CD1c-positive myeloid dendritic cell (primary cell): ENCODE measurements at regions not wholly inside any gene's neighbourhood (a gene's known extent, or its start where the extent isn't known, plus 50 kb on each side); places are given as distances from the start of the nearest gene placed in this dataset.
"Not testable (repeated sequence)": the region's sequence is repeated elsewhere in the genome, so short reads cannot be mapped to it uniquely, and the experiment has no call there.

Source experiments
- DNase-seq: peaks from one replicate; pipeline ENCODE4 v3.0.0-alpha.2; 2016; ENCODE audit errors: extremely low spot score

DNA sequence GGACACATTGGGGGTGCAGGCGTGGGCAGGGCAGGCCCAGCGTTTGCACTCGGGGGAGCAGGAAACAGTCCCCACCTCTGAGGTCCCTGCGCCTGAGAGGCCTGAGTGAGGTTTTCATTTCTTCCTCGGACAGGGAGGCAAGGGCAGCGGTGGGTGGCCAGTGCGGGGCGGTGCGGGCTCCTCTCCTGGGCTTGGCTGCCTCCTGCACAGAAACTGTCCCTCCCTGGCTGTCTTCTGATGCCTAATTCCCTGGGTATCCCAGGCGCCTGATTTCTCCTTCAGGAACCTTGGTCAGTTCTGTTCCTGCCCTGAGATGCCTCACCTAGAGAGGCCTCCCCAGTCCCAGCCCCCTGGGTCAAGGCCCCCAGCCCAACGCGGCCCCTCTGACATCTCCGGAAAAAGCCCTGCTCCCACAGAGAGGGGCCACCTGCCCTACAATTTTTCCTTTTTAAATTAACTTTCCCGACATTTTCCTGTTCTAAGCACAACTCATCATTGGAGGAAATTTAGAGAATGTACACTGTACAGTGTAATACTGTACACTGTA, 260.3 kb downstream of the ADGRD1 start:
- DNase-seq = no peak

DNA sequence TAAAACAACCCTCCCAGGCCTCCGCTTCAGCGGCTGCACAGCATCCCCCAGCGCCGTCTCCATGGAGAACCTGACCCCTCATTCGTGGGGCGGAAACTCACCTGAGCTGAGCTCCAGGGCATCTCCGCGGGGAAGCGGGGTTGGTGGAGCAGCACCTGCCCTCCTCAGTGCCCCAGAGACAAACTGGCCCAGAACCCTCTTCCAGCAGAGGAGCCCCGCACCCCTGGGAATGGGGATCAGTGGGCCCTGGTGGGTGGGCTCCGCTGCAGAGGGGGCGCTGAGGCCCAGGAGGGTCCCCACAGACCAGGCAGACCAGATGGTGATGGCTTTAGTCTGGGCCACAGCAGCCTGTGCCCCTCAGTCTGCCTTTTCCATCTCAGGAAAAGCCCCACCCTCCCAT, 261.2 kb downstream of the ADGRD1 start:
- DNase-seq = not testable (repeated sequence)

DNA sequence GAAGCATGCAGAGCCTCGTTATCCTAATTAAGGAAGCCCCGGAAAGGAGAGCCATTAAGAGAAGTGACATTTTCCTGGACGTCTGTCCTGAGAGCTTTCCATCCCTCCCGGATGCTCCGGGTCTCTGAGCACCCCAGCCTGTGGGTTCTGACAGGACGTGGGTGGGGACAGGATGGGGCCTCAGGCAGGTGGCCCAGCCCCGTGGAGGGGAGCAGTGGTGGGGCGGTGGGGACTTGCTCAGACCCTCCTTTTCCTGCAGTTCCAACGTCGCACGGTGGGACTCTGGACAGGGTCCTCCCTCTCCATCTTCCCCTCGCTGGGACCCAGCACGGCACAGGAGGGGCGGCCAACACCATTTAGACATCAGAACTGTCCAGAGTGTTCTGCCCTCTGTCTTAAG, 262.9 kb downstream of the ADGRD1 start:
- not testable (repeated sequence) for DNase-seq

DNA sequence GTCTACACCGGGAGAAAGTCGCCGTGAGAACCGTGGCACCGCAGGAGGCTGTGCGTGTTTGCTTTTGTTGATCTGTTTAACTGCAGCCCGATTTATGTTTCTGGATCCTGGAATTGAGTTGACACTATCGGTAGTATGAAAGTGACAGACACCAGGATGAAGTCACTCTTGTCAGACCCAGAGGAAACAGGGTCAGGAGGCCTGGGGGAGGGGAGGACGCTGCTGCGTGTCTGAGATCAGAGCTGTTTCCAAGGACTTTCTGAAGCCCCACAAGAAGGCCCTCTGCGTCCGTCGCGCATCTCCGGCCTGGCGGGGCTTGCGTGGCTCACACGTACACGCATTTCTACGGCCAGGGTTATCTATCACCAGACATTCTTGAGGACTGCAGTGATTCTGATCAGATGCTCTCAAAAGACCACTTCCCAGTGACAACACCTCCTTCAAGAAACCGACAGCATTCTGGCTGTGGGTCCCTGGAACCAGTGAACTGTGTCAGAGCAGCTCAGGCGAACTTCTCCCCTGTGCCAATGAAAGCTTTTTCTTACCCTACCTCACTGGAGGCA, 263.4 kb downstream of the ADGRD1 start:
- no peak for DNase-seq

DNA sequence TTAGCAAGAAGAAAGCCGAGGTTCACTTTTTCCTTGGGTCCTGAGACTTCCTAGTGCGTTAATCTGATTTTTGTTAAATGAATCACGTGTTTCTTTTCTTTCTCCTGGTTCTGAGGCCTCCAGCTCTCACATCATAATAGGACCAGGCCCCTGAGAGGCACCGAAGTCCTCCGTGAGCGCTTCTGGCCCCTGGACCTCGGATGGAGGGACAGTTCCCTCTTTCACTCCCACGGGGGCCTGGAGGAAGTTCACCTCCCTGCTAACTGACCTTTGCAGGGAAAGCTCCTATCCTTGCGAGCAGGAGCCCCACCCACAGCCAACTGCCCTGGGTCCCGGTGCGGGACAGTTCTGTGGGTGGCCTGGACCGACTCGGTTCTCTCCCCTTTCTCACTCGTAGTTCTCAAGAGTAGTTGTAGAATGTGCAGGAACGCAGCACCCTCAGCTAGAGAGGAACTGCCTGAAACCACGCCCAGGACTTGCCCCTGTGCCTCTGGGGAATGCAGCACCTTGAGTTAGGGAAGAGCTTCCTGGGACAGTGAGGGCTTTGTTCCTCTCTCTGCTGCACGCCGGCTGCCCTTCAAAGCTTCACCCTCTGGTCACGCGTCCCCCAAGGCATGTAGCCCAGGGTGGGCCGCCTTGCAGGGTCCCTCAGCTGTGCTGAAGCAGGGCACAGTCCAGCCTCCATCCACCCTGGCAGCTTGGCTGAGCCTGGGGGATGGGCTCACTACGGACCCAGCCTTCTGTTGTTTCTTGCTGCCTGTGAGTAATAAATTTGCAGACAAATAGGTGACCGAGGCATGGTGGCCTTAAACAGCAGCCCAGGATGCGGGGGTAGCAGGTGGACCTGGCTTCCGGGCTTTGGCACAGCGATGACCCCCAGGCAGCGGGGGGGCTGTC, 264.6 kb downstream of the ADGRD1 start:
- DNase-seq = peak; percentile 5

DNA sequence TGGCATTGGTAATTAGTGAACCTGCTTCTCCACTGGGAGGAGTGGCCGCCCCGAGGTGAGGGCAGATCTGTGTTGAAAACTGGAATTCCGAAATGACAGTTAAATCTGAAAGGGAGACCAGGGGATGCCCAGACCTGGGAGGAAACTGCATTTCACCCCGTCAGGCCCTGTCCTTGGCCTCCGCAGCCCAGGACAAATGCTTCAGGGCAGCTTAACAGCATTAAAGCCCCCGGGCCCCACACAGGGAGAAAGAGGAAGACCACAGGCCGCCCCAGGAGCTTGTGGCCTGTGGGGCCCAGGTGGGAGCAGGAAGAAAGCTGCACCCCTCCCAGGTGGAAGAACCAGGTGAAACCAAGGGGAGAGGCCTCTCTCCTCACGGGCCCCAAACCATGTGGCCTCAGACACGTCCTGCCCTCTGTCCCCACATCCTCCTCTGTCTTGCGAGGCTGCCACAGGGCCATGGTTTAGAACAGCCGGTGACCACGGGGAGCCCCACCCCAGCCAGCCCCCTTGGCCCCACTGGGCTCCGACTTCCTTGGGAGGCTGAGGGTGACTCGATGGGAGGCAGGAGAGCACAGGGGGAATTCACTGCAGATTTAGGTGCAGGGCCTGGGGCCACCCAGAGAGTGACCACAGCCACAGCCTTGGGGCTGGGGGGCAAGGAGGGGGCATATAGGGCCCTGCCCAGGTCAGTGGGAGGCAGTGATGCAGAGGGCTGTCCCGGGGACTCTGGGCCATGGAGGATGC, 265.4 kb downstream of the ADGRD1 start:
- DNase-seq = no peak

DNA sequence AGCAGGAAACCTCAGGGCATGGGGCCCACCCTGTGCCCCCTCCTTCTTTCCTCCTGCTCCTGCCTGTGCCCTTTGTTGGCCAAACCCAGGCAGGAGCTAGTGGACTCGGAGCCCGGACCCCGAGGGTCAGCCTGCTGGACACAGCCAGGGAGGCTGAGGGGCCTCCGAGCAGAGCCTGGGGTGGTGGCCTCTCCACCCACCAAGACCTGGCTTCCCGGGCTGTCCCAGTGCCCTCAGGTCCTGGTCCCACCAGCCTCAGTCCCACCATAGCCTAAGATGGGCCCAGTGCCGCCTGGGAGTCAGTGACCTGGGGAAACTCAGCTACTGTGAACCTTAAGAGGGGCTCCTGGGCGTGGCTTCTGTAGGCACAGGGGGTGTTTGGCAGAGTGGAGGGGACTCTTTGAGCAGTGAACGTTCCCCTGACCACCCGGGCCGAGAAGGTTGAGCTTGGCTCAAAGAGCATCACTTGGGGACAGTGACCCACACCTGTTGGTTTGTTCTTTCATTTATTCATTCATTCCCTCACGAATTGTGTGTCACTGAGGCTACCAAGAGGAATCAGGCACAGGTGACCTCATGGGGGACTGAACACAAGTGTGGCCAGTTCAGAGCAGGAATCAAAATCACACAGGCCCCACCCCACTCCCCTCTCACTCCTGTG, 266.1 kb downstream of the ADGRD1 start:
- DNase-seq = no peak

DNA sequence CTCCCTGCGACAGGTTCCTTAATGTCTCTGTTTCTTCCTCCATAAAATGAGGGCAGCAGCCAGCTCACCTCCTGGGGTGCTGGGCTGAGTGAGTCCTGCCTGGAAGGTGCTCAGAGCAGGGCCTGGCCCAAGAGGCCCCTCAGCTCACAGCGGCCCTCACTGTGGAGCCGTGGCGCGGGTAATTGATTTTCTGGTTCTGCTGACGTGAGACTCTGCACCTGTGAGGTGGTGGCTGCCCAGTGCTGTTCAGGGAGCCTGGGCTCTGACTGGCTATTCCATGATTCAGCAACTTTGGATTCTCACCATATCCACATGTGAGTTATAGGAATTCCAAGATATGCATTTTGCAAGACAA, 266.6 kb downstream of the ADGRD1 start:
- DNase-seq = no peak

DNA sequence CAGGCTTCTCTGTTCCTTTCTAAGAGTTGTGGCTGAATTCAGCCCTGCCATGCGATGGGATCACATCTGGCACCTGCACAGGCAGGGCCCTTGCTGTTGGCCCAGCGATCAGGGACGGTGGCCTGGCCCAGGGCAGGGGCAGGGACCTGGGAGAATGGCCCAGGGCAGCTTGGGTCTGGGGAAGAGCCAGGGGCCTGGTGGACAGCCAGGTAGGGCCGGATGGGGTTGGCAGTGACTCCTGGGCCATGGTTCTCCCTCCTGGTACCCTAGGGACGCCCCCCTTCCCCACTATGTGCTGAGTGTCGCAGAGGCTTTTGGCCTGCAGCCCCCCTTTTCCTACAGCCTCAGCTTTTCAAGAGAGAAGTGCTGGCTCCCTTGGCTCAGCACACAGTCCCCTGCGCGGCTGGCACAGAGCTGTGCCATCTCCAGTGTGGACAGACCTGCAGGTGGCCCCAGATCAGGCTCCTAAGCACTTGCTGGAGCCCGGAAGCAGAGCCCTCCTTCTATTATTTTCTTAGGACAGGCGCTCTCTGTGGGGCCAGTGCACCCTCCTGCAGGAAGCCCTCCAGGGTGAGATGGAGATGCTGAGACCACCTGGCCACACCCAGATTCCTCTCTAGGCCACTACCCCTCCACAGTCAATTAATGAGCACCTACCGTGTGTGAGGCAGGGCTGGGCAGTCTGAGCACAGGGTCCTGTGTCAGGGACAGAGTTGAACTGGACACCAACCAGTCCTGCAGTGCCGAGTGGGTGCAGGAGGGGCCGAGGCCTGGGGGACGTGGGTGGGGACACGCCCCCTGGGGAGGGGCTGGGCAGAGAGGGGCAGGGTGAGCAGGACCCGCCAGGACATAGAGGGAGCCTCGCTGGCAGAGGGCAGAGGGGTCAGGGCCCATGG, 267.6 kb downstream of the ADGRD1 start:
- no peak for DNase-seq

DNA sequence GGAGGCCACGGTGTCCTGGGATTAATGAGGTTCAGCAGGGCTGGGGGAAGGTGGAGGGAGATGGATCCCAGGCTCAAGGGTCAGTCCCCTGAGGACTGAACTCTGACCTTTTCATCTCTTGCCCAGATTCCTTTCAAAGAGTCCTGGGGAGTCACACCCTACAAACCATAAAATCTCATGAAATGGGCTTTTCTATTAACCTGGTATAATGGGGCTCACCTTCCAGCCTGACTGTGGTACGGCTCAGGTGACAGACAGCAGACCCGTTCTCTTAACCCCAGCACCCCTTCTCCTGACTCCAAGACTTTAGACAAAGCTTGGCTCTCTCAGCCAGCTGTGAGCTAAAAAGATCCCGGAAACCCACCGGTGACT, 268.2 kb downstream of the ADGRD1 start:
- no peak for DNase-seq

DNA sequence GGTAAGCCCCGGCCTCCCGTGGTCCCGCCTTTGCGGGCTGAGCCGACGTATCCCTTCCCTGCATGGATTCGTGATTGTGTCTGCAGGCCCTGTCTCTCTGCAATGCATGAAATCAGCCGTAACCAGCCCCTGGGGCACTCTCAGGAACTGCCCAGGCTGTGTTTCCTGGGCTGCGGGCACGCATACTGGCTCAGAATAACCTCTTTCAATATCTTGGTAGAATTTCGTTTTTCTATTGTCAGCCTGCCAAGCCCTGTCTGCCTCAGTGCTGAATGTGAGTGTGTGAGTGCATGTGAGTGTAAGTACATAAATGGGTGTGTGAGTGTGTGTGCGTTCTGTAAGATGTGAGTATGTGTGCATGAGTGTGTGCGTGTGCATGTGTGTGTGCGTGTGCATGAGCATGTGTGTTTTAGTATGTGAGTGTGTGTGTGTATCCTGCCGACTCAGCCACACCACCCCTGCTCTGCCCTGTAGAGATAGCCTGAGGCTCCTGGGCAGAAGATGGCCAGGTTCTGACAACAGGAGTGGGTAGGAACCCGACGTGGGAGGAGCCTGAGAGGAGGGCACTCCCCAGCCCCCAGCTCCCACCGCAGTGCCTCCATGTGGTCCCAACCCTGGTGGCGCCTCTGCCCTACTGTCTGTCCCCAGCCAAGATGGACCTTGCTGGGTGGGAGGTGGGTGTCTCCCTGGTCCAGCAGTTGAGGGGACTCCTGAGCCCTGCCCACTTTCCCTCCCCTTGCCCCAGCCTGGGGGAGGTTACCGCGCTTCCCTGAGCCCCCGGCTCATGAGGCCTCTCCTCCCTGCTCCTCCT, 268.8 kb downstream of the ADGRD1 start:
- DNase-seq = peak; percentile 1

DNA sequence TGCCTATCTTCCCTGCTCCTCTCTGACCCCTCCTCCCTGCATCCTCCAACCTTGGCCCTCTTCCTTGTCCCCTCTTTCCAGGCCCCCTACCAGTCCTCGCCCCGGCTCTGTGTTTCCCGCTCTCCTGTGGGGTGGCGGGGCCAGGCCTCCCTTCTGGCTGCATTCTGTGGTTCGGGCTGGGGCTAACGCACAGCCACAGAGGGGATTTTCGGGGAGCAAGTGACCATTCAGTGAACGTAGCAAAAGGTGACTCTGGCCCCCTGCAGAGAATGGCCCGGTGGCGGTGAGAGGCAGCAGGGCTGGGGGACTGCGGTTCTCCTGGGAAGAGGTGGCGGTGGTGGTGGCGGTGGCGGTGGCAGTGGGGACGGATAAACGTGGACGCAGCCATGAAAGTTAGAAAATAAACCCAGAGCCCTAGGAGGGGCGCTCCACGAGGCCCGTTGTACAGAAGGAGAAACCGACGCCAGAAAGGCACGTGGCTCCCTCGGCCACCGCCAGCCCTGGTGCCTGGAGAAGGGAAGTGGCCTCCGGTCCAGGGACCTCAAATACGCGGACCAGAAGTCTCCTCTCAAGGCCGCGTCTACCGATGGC, 269.6 kb downstream of the ADGRD1 start:
- DNase-seq = no peak

DNA sequence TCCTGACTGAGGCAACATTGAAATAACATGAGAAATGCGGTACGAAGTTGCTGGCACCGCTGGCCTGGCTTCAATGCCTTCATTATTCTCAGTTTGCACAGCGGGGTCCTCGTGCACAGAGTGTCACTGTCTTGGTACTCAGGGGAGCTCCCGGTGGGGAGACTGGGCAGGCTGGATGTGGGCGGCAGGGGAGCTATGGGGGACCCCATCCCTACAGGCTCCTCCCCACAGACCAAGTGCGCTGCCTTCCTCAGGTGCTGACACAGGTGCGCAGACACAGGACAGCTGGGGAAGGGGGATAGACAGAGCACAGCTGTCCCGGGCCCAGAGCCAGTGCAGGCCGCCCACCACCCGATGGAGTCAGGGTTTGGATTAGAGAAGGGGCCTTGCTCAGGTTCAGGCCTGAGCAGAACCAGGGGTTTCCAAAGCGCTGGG, 270.1 kb downstream of the ADGRD1 start:
- DNase-seq = no peak

DNA sequence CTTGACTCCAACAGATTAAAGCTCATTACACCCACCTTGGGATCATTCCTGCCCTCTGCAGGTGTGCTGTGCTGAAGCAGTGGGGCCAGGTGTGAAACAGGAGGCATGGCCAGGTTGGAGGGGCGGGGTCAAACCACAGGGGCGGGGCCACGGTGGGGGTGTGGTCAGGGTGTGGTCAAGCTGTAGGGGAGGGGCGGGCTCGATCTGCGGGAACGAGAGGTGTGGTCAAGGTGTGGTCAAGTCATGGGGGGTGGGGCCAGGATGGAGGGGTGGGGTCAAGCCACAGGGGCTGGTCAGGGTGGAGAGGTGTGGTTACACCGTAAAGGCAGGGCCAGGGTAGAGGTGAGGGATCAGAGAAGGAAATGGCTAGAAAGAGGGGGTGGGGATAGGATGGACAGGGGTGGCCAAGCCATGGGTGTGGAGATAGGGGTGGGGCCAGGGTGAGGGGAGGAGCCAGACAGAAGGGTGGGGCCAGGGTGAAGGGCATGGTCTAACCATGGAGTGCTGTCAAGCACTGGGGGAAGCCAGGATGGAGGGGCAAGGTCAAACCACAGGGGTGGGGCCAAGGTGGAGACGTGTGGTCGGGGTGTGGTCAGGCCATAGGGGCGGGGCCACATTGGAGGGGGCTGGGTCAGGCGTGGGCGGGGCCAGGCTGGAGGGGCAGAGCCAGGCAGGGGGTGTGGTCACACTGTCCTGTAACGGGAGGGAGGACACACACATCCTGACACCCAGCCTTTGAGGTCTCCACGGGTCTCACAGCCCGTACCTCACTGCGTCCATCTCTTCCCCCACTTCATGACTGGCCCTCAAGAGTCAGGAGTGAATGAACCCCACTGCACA, 270.7 kb downstream of the ADGRD1 start:
- not testable (repeated sequence) for DNase-seq

DNA sequence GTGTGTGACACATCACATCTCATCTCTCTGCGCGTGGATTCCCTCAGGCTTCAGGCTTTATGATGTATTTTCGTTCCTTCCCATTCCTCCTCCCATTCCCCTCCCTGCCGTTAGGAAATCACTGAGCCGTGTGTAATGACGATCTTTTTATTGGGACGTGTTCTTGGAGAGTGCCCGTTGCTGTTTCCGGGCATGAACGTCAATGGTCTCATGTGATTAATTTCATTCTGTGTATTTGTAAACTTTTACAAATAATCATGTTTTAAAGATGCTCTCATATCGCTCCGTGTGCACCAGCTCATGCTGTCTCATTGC, 271.3 kb downstream of the ADGRD1 start:
- DNase-seq = not testable (repeated sequence)

DNA sequence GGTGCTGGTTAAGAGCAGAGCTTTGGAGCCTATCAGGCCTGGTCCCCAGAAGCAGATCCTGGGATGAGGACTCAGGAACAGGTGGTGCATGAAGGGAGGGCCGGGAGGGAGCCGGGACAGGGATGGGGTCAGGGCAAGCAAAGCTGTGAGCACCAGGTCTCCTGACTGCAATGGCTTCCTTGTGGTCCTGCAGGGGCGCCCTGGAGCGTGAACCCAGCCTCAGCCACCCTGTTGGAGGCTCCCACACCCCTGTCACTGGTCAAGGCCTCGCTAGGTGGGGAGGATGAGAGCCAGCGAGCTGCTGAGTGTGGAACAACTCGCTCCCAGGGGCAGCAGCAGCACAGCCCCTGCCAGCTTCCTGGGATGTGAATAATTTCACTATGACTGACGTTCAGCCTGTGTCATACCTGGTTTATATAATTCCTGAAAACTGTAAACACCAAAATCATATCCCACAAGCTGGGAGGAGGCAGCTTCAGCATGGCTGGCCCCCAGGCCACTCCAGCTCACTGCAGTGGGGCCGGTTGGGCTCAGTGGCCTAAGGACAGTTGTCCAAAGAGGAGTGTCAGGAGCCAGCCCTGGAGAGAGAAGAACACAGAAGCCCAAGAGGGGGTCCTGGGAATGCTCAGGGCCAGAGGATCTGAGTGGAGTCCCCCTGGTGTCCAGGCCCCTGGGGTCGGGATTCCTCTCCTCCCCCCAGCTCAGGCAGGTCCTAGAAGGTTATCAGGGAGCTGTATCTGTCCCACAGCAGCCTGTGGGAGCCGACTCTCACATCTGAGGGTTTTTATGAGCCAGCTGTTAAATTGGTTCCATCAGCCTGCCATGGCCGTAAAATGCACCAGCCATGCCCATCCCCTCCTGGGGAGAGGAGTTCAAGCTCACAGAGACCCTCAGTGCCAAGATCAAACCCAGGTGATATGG, 272.9 kb downstream of the ADGRD1 start:
- DNase-seq = no peak

DNA sequence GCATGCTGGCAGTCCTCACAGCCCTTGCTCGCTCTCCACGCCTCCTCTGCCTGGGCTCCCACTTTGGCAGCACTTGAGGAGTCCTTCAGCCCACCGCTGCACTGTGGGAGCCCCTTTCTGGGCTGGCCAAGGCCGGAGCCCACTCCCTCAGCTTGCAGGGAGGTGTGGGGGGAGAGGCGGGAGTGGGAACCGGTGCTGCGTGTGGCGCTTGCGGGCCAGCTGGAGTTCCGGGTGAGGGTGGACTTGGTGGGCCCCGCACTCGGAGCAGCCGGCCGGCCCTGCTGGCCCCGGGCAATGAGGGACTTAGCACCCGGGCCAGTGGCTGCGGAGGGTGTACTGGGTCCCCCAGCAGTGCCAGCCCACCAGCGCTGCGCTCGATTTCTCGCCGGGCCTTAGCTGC, 273.9 kb downstream of the ADGRD1 start:
- DNase-seq = not testable (repeated sequence)

DNA sequence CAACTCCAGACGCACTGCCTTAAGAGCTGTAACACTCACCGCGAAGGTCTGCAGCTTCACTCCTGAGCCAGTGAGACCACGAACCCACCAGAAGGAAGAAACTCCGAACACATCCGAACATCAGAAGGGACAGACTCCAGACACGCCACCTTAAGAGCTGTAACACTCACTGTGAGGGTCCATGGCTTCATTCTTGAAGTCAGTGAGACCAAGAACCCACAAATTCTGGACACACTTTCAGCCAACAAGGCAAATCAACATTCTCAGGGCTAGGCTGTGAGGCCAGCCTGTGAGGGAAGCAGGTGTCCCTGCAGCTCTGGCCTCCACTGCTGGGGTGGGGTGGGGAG, 275.3 kb downstream of the ADGRD1 start:
- DNase-seq = not testable (repeated sequence)
